ENCODE measurements at regions not wholly inside any gene's neighbourhood (a gene's known extent, or its start where the extent isn't known, plus 50 kb on each side); places are given as distances from the start of the nearest gene placed in this dataset.
"Not testable (repeated sequence)": the region's sequence is repeated elsewhere in the genome, so short reads cannot be mapped to it uniquely, and the experiment has no call there.

- not testable (repeated sequence) for TF ChIP-seq CTCF, POLR2A (IDR thresholded peaks at IDR 0.05)
Measured at GRCh38 chr3:195643245-195643644, 59.5 kb upstream of the APOD start.
